ENCODE measurements at regions not wholly inside any gene's neighbourhood (a gene's known extent, or its start where the extent isn't known, plus 50 kb on each side); places are given as distances from the start of the nearest gene placed in this dataset.
A peak's percentile ranks its signal among the peaks of the same experiment; 100 is the strongest.
"Not testable (repeated sequence)": the region's sequence is repeated elsewhere in the genome, so short reads cannot be mapped to it uniquely, and the experiment has no call there.

DNA sequence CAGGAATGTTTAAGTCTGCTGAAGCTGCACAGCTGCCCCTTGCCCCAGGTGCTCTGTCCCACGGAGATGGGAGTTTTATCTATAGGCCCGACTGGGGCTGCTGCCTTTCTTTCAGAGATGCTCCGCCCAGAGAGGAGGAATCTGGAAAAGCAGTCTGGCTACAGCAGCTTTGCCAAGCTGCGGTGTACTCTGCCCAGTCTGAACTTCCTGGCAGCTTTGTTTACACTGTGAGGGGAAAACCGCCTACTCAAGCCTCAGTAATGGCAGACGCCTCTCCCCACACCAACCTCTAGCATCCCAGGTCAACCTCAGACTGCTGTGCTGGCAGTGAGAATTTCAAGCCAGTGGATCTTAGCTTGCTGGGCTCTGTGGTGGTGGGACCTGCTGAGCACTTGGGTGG lies 237.5 kb upstream of the KAZN start:
- Mint-ChIP-seq H3K27me3 (peaks cover 1 to 18% (median 5%) of the 10 kb centered on the region in 5 donors), H3K9me3 (peaks cover 0 to 44% (median 8%) of the 10 kb centered on the region in 9 donors)
- H3K4me3 Mint-ChIP-seq, H3K27ac Mint-ChIP-seq, H3K36me3 Mint-ChIP-seq, ATAC-seq, H3K4me1 Mint-ChIP-seq, POLR2A ChIA-PET, DNase-seq: not testable (repeated sequence)

DNA sequence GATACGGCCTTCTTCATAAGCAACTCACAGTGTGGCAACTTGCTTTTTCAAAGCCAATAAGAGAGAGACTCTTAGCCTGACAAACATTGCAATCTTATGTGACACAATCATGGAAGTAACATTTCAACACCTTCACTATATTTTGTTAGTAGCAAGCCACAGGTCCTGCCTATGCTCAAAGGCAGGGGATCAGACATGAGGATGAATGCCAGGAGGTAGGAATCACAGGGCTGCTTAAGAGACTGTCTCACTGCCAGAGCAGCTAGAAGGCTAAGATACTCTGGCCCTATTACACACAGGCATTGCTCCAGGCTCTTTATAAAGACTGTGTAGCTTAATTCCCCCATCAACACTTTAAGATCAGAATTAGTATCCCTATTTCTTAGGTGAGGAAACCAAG lies 236.2 kb upstream of the KAZN start:
- H3K27ac Mint-ChIP-seq: peak overlapping the region in 1 of 10 donors; percentile 46
- POLR2A ChIA-PET: no interaction called here
- no peak for DNase-seq
- peaks cover 1 to 21% (median 9%) of the 10 kb centered on the region in 5 donors for H3K27me3 Mint-ChIP-seq
- H3K4me1 Mint-ChIP-seq: peaks cover 0 to 4% (median 0%) of the 10 kb centered on the region in 4 donors
- H3K36me3 Mint-ChIP-seq: peaks cover 0 to 3% (median 0%) of the 10 kb centered on the region in 3 donors
- H3K9me3 Mint-ChIP-seq: peaks cover 0 to 31% (median 4%) of the 10 kb centered on the region in 9 donors
- ATAC-seq: no peak
- H3K4me3 Mint-ChIP-seq: no peak overlapping the region

DNA sequence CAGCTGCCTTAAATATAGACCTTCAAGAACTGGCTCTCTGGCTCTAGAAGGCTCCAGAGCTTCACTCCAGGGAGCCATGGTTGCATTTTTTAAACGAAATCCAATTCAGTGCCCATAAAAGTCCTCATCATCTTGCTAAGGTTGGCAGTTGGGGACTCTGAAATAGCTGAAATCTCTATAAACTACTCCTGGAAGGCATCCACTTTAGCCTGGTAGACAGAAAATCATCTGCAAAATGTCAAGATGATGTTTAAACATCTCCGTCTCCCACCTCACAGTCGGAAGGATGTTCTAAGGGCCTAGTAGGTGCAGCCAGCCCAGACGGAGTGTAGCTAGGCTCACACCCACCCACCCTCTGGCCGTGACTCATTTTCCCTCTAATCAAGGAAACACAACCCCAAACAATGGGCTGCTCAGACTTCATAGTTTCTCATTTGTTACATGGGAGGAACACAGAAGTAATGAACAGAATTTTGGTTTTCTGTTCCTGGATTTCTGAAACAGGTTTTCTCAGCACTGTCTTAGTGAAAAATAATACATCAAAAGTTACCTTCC lies 235.4 kb upstream of the KAZN start:
- POLR2A ChIA-PET: no interaction called here
- Mint-ChIP-seq H3K27ac (peak overlapping the region in 1 of 10 donors; percentile 20), H3K36me3 (peaks cover 0 to 3% (median 0%) of the 10 kb centered on the region in 3 donors), H3K4me1 (peaks cover 0 to 4% (median 0%) of the 10 kb centered on the region in 4 donors), H3K27me3 (peaks cover 4 to 25% (median 17%) of the 10 kb centered on the region in 5 donors), H3K4me3 (no peak overlapping the region), H3K9me3 (peaks cover 0 to 23% (median 2%) of the 10 kb centered on the region in 9 donors)
- no peak for DNase-seq
- no peak for ATAC-seq

DNA sequence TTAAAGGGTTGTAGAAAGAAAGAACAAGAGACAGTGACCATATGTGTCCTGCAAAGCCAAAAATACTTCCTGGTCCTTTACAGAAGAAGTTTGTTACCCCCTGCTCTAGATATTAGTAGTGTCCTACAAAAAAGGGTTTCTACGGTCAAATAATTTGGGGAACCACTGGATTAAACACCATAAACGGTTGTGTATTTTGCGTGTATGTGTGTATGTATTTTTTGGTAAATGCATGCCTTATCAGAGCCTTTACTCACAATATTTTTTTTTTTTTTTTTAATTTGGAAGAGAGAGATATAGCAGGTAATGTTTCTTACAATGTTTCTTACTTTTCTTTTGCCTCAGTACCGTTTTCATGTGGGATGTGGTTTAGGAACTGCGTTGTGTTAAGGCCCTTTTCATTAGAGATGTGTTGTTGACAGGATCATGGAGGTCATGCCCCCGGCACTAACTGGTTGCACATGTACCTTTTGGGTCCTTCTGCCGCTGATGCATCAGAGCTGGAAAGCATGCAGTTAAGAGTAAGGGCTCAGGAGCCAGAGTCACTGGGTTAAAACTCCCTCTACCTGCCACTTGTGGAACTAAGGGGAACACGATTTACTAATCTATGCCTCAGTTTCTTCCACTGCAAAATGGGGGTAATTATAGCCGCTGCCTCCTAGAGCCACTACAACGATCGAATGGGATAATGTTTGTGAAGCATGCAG lies 234.6 kb upstream of the KAZN start:
- DNase-seq (peak in 3 of 10 donors; percentile 0 to 35 (median 8)), ATAC-seq (peak in 1 of 2 donors; percentile 48)
- Mint-ChIP-seq H3K27me3 (peaks cover 4 to 19% (median 17%) of the 10 kb centered on the region in 5 donors), H3K4me3 (no peak overlapping the region), H3K27ac (no peak overlapping the region), H3K9me3 (peaks cover 0 to 16% (median 2%) of the 10 kb centered on the region in 9 donors), H3K36me3 (peaks cover 0 to 3% (median 0%) of the 10 kb centered on the region in 3 donors), H3K4me1 (peaks cover 0 to 4% (median 0%) of the 10 kb centered on the region in 4 donors)
- POLR2A ChIA-PET: no interaction called here

DNA sequence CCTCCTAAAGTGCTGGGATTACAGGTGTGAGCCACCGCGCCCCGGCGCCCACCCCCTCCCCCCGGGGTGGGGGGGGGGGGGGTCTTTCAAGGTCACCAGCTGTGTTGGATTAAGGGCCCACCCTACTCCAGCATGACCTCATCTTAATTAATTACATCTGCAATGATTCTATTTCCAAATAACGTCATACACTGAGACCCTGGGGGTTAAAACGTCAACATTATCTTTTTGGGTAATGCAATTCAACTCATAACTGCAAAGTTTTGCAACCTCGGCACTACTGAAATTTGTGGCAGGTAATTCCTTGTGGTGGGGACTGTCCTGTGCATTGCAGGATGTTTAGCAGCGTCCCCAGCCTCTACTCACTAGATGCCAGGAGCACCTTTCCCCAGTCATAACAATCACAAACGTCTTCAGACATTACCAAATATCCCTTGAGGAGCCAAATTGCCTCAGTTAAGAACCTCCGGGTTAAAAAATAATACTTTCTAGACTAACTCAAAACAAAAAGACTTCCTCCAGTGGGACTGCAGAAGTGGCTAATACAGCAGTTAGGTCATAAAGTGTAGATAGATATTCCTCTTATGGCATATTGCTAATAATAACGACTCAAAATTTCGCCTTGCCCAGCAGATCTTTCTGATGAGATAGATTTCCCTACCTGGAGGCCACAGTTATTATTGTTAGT lies 233.0 kb upstream of the KAZN start:
- Mint-ChIP-seq H3K27ac (no peak overlapping the region), H3K9me3 (peaks cover 0 to 12% (median 2%) of the 10 kb centered on the region in 9 donors), H3K36me3 (peaks cover 0 to 3% (median 0%) of the 10 kb centered on the region in 3 donors), H3K27me3 (peaks cover 4 to 30% (median 18%) of the 10 kb centered on the region in 5 donors), H3K4me1 (peaks cover 0 to 4% (median 0%) of the 10 kb centered on the region in 4 donors), H3K4me3 (no peak overlapping the region)
- ATAC-seq (no peak), DNase-seq (no peak)
- POLR2A ChIA-PET: no interaction called here

DNA sequence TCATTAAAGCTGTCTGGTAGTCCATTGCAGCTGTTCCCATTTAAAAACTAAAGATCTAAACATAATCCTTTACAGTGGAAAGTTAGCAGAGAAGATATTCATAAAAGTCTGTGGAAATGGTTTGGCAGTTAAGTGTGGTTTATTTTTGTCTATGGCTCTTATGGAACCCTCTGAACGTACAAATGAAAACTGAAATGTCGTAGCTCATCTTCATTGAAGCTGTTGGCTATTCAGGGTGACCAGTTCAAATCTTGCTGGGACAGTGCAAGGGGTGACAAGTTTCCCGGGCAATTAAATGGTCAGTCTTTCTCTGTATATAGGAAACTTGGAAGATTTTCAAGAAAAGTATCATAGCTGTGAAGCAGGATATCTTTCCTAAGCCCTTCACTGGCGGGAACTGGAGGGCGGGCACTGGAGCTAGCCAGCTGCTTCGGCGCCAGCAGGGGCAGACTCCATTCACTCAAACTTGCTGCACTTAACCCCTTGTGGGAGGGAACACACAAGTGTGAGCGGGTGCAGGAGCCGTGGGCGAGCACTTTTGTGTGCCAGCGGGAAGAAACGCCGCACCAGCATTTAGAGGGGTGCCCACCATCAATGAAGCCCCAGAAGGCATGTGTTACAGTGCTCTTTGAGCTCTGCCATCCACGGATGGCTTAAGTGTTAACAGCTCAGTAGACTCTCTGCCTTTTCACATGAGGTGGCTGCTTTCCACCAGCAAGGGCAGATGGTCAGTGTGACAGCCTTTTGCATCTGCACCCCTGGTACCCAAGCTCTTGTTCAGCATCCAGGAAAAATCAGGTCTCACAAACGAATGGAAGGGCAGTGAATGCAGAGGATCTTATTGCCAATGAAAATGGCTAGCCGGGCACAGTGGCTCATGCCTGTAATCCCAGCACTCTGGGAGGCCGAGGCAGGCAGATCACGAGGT lies 232.1 kb upstream of the KAZN start:
- POLR2A ChIA-PET: no interaction called here
- Mint-ChIP-seq H3K27me3 (peaks cover 5 to 30% (median 18%) of the 10 kb centered on the region in 5 donors), H3K4me3 (no peak overlapping the region), H3K4me1 (peaks cover 0 to 4% (median 0%) of the 10 kb centered on the region in 4 donors), H3K9me3 (peaks cover 0 to 12% (median 2%) of the 10 kb centered on the region in 9 donors), H3K36me3 (peaks cover 0 to 3% (median 0%) of the 10 kb centered on the region in 3 donors), H3K27ac (no peak overlapping the region)
- no peak for ATAC-seq
- DNase-seq: no peak

DNA sequence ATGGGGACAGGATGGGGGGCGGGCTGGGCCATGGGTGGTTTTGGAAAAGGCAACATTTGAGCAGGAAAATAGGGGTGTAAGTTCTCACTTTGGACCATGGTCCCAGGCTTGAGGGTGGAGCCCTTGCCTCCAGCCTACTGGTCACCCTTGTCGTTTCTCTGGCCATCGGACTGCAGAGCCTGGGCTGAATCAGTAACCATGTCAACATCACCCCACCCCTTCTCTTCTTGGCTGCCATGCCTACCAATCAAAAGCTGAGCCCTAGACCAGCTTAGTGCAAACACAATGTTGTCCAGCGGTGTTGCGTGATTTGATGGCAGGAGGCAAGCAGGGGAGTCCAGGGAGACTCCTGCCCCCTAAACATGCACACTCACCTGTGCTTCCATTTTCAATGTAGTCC lies 231.0 kb upstream of the KAZN start:
- ATAC-seq: no peak
- POLR2A ChIA-PET: no interaction called here

DNA sequence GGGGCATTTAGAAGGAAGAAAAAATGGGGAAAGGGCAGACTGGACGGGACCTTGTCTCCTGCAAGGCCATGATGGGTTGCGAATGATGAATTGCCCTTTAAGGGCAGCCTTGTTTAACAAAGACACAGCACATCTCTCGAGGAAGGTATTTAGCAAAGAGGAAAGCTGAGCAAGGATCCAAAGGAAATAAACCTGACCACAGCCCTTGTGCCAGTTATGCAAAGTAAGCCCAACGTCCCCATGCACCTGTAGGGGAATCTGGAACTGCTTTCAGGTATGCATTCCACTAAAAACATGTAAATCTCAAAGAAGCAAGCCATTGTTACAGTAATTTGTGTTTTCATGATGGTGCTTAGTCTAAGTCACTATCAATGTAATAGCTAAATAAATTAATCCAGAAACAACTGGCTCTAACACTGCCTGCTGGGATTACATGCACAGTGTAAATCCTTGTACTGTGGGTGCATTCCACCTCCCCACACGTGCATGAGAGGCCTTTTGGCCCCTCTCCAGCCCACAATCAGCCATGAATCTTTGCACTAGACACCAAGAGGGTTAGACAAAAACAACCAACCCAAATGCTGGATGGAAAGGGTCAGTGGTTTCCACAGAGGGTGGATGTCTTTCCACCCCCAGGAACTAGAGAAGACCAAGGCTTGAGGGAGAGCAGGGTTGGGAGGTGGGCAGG lies 228.8 kb upstream of the KAZN start:
- Mint-ChIP-seq H3K36me3 (no peaks in the 10 kb centered on the region), H3K9me3 (no peaks in the 10 kb centered on the region), H3K4me1 (no peaks in the 10 kb centered on the region), H3K27ac (no peak overlapping the region), H3K27me3 (peaks cover 5 to 30% (median 15%) of the 10 kb centered on the region in 5 donors), H3K4me3 (no peak overlapping the region)
- DNase-seq (no peak), ATAC-seq (no peak)
- POLR2A ChIA-PET: no interaction called here

More for the DNA sequence above, 231.0 kb upstream of the KAZN start:
- no peak overlapping the region for H3K27ac Mint-ChIP-seq
- H3K4me1 Mint-ChIP-seq: peaks cover 0 to 4% (median 0%) of the 10 kb centered on the region in 4 donors
- no peak overlapping the region for H3K4me3 Mint-ChIP-seq
- no peak for DNase-seq
- peaks cover 0 to 5% (median 0%) of the 10 kb centered on the region in 9 donors for H3K9me3 Mint-ChIP-seq
- peaks cover 4 to 30% (median 15%) of the 10 kb centered on the region in 5 donors for H3K27me3 Mint-ChIP-seq
- no peaks in the 10 kb centered on the region for H3K36me3 Mint-ChIP-seq

DNA sequence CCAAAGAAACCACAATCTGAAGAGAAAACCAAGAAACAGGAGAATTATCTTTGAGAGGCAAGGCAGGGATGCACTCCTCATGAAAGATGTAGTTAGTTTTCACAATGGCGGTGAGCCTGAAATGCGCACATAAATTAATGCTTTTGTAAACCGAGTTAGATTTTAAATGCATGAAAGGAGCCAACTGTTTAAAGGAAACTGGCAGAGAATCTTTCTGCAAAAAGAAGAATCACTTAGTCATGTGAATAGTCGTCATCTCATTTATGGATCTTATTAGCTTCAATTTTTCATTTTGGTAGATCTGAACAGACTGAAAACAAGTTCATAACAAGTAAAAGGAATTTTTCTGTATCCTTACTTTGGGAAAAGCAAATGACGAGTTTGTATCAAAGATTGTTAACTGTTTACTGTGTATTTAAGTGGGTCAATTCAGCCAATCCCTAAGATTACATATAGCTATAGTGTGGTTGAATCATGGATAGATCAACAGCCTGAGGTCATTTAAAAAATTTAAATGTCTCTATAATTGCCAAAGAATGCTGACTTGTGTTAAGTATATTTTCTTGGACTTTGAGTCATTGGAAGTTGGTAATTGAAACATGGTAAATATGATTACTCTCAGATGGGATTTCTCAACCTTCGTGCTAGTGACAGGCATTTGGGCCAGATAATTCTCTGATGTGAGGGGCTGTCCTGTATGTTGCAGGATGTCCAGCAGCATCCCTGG lies 226.6 kb upstream of the KAZN start:
- DNase-seq: no peak
- H3K36me3 Mint-ChIP-seq: no peaks in the 10 kb centered on the region
- no peak overlapping the region for H3K4me3 Mint-ChIP-seq
- POLR2A ChIA-PET: no interaction called here
- ATAC-seq: no peak
- peaks cover 3 to 14% (median 8%) of the 10 kb centered on the region in 5 donors for H3K27me3 Mint-ChIP-seq
- H3K27ac Mint-ChIP-seq: no peak overlapping the region
- peaks cover 0 to 3% (median 0%) of the 10 kb centered on the region in 9 donors for H3K9me3 Mint-ChIP-seq
- H3K4me1 Mint-ChIP-seq: no peaks in the 10 kb centered on the region

DNA sequence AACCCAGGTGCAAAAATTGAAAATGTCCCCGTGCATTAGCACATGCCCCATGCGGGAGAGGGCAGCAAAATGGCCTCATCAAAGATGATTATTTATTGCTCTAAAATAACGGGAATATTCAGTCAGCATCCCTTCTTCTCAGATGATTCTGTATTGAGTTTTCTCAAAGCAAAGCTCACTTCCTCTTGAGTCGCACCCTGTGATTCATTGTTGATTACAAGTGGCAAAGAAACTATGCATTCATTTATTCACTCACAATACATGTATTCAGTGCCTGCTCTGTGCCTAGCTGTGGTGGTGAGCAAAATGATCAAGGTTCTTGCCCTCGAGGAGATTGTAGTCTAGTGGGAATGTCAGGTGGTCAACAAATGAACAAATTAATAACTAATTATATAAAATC lies 226.0 kb upstream of the KAZN start:
- POLR2A ChIA-PET: interaction anchor here (0.5 kb wide), 1 partner anchor 35 kb away, joined by 3 read pairs; no protein-coding TSS in a partner anchor
- no peaks in the 10 kb centered on the region for H3K4me1 Mint-ChIP-seq
- peaks cover 3 to 14% (median 6%) of the 10 kb centered on the region in 5 donors for H3K27me3 Mint-ChIP-seq
- H3K36me3 Mint-ChIP-seq: no peaks in the 10 kb centered on the region
- H3K9me3 Mint-ChIP-seq: peaks cover 0 to 3% (median 0%) of the 10 kb centered on the region in 9 donors
- DNase-seq: no peak
- peak overlapping the region in 1 of 10 donors; percentile 21 for H3K27ac Mint-ChIP-seq
- no peak for ATAC-seq
- H3K4me3 Mint-ChIP-seq: no peak overlapping the region

DNA sequence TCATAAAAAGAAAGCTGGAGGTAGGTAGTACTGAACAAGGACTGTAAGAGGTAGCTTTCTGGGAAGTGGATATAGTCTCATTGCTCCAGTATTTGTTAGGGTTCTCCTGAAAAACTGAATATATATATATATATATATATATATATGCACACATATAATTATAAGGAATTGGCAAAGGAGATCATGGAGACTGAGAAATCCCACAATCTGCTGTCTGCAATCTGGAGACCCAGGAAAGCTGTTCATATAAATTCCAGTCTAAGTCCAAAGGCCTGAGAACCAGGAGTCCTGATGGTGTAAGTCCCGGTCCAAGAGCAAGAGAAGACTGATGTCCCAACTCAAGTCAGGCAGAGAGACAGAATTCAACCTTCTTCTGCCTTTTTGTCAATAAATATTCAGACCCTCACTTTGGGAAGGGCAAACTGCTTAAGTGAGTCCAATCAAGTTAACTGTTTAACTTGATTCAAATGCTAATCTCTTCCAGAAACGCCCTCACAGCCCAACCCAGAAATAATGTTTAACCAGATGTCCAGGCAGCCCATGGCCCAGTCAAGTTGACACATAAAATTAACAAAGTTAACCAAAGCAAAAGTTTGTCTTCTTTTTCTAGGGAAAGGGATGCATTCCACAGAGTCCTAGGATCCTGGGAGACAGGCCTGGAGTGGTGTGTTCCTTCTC lies 225.3 kb upstream of the KAZN start:
- peaks cover 3 to 14% (median 3%) of the 10 kb centered on the region in 5 donors for H3K27me3 Mint-ChIP-seq
- ATAC-seq (no peak), DNase-seq (no peak)
- no peak overlapping the region for H3K27ac Mint-ChIP-seq
- H3K4me1 Mint-ChIP-seq: no peaks in the 10 kb centered on the region
- H3K36me3 Mint-ChIP-seq: no peaks in the 10 kb centered on the region
- peaks cover 0 to 3% (median 0%) of the 10 kb centered on the region in 9 donors for H3K9me3 Mint-ChIP-seq
- POLR2A ChIA-PET: interaction anchor here (0.5 kb wide), 1 partner anchor 35 kb away, joined by 3 read pairs; no protein-coding TSS in a partner anchor
- H3K4me3 Mint-ChIP-seq: no peak overlapping the region

All from naive thymus-derived CD8-positive, alpha-beta T cell (primary cell).